ENCODE measurements at regions not wholly inside any gene's neighbourhood (a gene's known extent, or its start where the extent isn't known, plus 50 kb on each side); places are given as distances from the start of the nearest gene placed in this dataset.

DNA sequence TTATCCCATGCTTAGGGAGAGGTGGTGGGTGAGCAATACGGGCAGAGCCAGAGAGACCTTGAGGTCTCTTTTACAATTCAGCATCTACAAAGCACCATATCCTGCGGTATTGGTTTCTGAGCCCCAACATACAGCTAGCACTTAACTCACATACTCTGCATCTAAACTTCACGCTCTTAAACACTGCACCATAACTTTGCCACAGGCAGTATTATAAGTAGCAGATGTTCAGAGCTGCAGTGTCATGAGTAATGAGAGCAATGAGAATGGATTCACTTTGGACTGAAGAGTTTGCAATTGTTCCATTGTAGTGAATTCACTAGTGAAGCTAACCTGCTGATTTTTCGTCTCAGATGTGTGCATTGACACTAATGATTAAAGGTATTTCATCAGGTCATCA is 93.8 kb downstream of the HS3ST1 start:
- H3K27me3 ChIP-seq (ENCODE audit: low read depth) = peaks cover 4% of the 10 kb centered on the region
- no peaks in the 10 kb centered on the region for H3K9me3 ChIP-seq (replicated peaks)
- no peak overlapping the region for H3K27ac ChIP-seq (replicated peaks)
- no peak for DNase-seq
- H3K4me3 ChIP-seq = no peak overlapping the region
- intact Hi-C loops (cut with micrococcal nuclease) = no loop called here
- no peaks in the 10 kb centered on the region for H3K36me3 ChIP-seq
- TF ChIP-seq, protein P1, sequence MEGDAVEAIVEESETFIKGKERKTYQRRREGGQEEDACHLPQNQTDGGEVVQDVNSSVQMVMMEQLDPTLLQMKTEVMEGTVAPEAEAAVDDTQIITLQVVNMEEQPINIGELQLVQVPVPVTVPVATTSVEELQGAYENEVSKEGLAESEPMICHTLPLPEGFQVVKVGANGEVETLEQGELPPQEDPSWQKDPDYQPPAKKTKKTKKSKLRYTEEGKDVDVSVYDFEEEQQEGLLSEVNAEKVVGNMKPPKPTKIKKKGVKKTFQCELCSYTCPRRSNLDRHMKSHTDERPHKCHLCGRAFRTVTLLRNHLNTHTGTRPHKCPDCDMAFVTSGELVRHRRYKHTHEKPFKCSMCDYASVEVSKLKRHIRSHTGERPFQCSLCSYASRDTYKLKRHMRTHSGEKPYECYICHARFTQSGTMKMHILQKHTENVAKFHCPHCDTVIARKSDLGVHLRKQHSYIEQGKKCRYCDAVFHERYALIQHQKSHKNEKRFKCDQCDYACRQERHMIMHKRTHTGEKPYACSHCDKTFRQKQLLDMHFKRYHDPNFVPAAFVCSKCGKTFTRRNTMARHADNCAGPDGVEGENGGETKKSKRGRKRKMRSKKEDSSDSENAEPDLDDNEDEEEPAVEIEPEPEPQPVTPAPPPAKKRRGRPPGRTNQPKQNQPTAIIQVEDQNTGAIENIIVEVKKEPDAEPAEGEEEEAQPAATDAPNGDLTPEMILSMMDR (IDR thresholded peaks at IDR 0.05; ENCODE audit: borderline replicate concordance) = no peak
- H3K4me1 ChIP-seq = no peaks in the 10 kb centered on the region

DNA sequence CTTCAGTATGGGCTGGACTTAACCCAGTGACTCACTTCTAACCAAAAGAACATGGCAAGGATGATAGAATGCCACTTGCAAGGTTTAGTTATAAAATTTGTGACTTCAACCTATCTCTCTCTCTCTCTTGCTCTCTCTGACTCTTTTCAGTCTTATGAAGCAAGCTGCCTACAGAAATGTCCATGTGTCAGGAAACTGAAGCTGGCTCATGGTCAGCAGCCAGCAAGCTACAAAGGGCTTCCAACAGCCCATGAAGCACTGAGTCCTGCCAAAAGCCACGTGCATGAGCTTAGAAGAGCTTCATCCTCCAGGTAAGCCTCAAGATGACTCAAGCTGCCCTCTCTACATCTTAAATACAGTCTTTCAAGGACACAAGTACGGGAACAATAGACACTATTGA is 100.3 kb downstream of the HS3ST1 start:
- no peaks in the 10 kb centered on the region for H3K4me1 ChIP-seq
- H3K9me3 ChIP-seq (replicated peaks) = peaks cover 10% of the 10 kb centered on the region
- H3K36me3 ChIP-seq = no peaks in the 10 kb centered on the region
- H3K4me3 ChIP-seq = no peak overlapping the region
- DNase-seq = no peak
- peaks cover 4% of the 10 kb centered on the region for H3K27me3 ChIP-seq (ENCODE audit: low read depth)
- H3K27ac ChIP-seq (replicated peaks) = no peak overlapping the region
- intact Hi-C loops (cut with micrococcal nuclease) = no loop called here
- TF ChIP-seq, protein P1 (IDR thresholded peaks at IDR 0.05; ENCODE audit: borderline replicate concordance) = no peak

DNA sequence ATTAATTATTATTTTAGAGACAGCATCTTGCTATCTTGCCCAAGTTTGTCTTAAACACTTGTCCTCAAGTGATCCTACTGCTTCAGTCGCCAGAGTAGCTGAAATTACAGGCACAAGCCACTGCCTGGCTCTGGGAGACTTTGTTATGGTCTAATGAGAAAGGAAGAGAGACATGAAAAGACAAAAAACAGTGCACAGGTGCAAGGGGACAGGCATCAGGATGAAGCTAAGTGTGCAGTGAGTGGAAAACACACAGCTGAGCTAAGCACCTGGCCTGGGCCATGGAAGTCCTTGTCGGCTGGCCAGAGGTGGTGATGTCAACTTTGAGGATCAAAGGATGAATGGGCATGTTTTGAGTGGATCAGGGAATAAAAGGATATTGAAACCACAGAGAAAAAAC is 102.7 kb downstream of the HS3ST1 start:
- DNase-seq = no peak
- Histone ChIP-seq H3K27me3 (ENCODE audit: low read depth) (peaks cover 4% of the 10 kb centered on the region), H3K27ac (replicated peaks) (no peak overlapping the region), H3K36me3 (no peaks in the 10 kb centered on the region), H3K4me3 (no peak overlapping the region), H3K4me1 (no peaks in the 10 kb centered on the region), H3K9me3 (replicated peaks) (peaks cover 22% of the 10 kb centered on the region)
- TF ChIP-seq, protein P1 (IDR thresholded peaks at IDR 0.05; ENCODE audit: borderline replicate concordance) = no peak
- intact Hi-C loops (cut with micrococcal nuclease) = no loop called here

DNA sequence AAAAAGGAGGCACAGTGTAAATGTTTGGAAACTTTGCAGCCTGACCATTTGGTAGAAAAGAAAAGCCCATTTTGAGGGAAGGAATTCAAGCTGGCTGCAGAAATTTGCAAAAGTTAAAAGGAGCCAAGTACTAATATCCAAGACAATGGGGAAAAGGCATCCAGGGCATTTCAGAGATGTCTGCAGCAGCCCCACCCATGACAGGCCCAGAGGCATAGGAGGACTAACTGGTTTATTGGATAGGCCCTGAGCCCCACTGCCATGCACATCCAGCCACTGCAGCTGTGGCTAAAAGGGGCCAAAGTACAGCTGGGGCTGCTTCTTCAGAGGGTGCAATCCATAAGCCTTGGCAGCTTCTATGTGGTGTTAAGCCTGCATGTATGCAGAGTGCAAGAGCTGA is 104.9 kb downstream of the HS3ST1 start:
- DNase-seq = no peak
- no peak overlapping the region for H3K4me3 ChIP-seq
- H3K27me3 ChIP-seq (ENCODE audit: low read depth) = no peaks in the 10 kb centered on the region
- intact Hi-C loops (cut with micrococcal nuclease) = no loop called here
- H3K36me3 ChIP-seq = no peaks in the 10 kb centered on the region
- TF ChIP-seq, protein P1 (IDR thresholded peaks at IDR 0.05; ENCODE audit: borderline replicate concordance) = no peak
- no peaks in the 10 kb centered on the region for H3K4me1 ChIP-seq
- no peak overlapping the region for H3K27ac ChIP-seq (replicated peaks)
- peaks cover 22% of the 10 kb centered on the region for H3K9me3 ChIP-seq (replicated peaks)

DNA sequence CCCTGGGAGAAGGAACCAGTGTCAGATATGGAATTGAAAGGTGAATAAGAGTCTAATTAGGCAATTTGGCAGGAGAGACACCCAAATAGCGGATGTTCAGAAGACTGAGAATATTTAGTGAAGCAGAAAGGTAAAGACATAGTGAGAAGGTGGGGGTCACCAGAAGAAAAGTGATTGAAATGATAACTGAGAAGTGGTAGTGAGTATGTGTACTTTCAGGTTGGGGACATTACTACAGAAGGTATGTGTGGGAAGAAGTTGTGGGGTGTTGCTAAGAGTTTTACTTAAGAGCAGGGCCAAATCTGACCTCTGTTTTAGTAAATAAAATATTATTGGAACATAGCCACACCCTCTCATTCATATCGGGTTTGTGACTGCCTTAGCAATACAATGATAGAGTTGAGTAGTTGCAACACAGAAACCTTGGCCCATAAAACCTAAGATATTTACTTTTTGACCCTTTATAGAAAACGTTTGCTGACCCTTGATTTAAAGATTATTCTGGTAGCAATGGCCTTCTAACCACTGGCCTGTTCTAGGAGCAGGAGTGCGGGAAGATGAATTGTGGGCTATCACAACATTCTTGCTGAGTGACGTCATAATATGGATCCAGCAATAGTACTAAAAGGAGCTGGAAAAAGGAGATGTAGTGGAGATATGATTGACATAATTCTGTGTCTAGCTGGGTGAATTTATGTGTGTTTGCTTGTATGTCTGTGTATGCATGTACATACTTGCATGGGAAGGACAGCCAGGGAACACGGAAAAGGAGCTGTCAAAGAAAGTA is 115.3 kb downstream of the HS3ST1 start:
- Histone ChIP-seq H3K27me3 (ENCODE audit: low read depth) (peaks cover 6% of the 10 kb centered on the region), H3K4me3 (no peak overlapping the region), H3K9me3 (replicated peaks) (no peaks in the 10 kb centered on the region), H3K27ac (replicated peaks) (no peak overlapping the region), H3K4me1 (no peaks in the 10 kb centered on the region), H3K36me3 (no peaks in the 10 kb centered on the region)
- intact Hi-C loops (cut with micrococcal nuclease) = no loop called here
- TF ChIP-seq, protein P1 (IDR thresholded peaks at IDR 0.05; ENCODE audit: borderline replicate concordance) = no peak
- no peak for DNase-seq
